Activated B cell treated with CpG ODN at 0.5 μM for 24 hours (primary cell): ENCODE measurements at regions not wholly inside any gene's neighbourhood (a gene's known extent, or its start where the extent isn't known, plus 50 kb on each side); places are given as distances from the start of the nearest gene placed in this dataset.

Experiments used
- ATAC-seq: fragments of 200-7000 bp; cut with Tn5 transposase; one replicate; pipeline ENCODE4 v1.10.0; 2021; ENCODE audit warnings: low read depth, mild to moderate bottlenecking, moderate library complexity
- CTCF ChIA-PET: fragments of 350-600 bp; sonication (Branson Sonifier 250); formaldehyde crosslinking; loops from one replicate; lab custom pipeline; 2021; ENCODE audit warnings: antibody characterized with exemption; lab: Charles Lee
- POLR2A ChIA-PET: fragments of 350-600 bp; sonication (Branson Sonifier 250); formaldehyde crosslinking; loops from one replicate; lab custom pipeline; 2021; ENCODE audit warnings: antibody characterized with exemption; lab: Charles Lee
- DNase-seq: peaks from one replicate; pipeline ENCODE4 v3.0.0; 2022
- H3K27ac Mint-ChIP-seq: one replicate; pipeline ENCODE4 v1.8.0; 2020; ENCODE audit warnings: mixed read lengths
- H3K27me3 Mint-ChIP-seq: one replicate; pipeline ENCODE4 v1.8.0; 2021; ENCODE audit warnings: mixed read lengths
- H3K36me3 Mint-ChIP-seq: one replicate; pipeline ENCODE4 v1.8.0; 2021; ENCODE audit warnings: low read depth, mixed read lengths
- H3K4me1 Mint-ChIP-seq: one replicate; pipeline ENCODE4 v1.8.0; 2021; ENCODE audit warnings: mixed read lengths
- H3K4me3 Mint-ChIP-seq: one replicate; pipeline ENCODE4 v1.8.0; 2020; ENCODE audit warnings: mild to moderate bottlenecking, mixed read lengths
- H3K9me3 Mint-ChIP-seq: one replicate; pipeline ENCODE4 v1.8.0; 2020; ENCODE audit warnings: mixed read lengths
- CTCF ChIP-seq: fragments of 200-600 bp; IDR thresholded peaks from one replicate; pipeline ENCODE4 v1.8.0; 2022; ENCODE audit warnings: antibody characterized with exemption, mild to moderate bottlenecking
- intact Hi-C: fragments of 100-400 bp; cut with micrococcal nuclease; formaldehyde crosslinking; loops from one replicate; pipeline ENCODE4 v1.15.1; 2024

- POLR2A ChIA-PET, result no interaction called here
- intact Hi-C loops, result no loop called here
- Mint-ChIP-seq H3K9me3 (no peaks in the 10 kb centered on the region), H3K4me3 (no peak overlapping the region), H3K27me3 (peaks cover 7% of the 10 kb centered on the region), H3K27ac (no peak overlapping the region), H3K4me1 (peaks cover 7% of the 10 kb centered on the region), H3K36me3 (no peaks in the 10 kb centered on the region)
- TF ChIP-seq CTCF, result no peak
- no peak for DNase-seq
- no peak for ATAC-seq
- CTCF ChIA-PET, result no interaction called here
Observed at GRCh38 chr1:212500983-212501382, 68.3 kb downstream of the NENF start.

- DNase-seq, result no peak
- intact Hi-C loops, result no loop called here
- ChIA-PET CTCF (no interaction called here), POLR2A (no interaction called here)
- no peak overlapping the region for H3K4me3 Mint-ChIP-seq
- peaks cover 1% of the 10 kb centered on the region for H3K4me1 Mint-ChIP-seq
- H3K27me3 Mint-ChIP-seq, result peaks cover 10% of the 10 kb centered on the region
- no peak for ATAC-seq
- TF ChIP-seq CTCF, result no peak
- H3K27ac Mint-ChIP-seq, result no peak overlapping the region
- no peaks in the 10 kb centered on the region for H3K36me3 Mint-ChIP-seq
- H3K9me3 Mint-ChIP-seq, result no peaks in the 10 kb centered on the region
Observed at GRCh38 chr1:212503714-212504113, 71.0 kb downstream of the NENF start.

- Mint-ChIP-seq H3K27me3 (peaks cover 10% of the 10 kb centered on the region), H3K4me3 (no peak overlapping the region), H3K36me3 (no peaks in the 10 kb centered on the region), H3K4me1 (no peaks in the 10 kb centered on the region), H3K9me3 (no peaks in the 10 kb centered on the region), H3K27ac (no peak overlapping the region)
- CTCF ChIA-PET, result no interaction called here
- POLR2A ChIA-PET, result no interaction called here
- intact Hi-C loops, result no loop called here
- ATAC-seq (no peak), DNase-seq (no peak)
- no peak for TF ChIP-seq CTCF
Observed at GRCh38 chr1:212504171-212504803, 71.6 kb downstream of the NENF start.

- no peak for TF ChIP-seq CTCF
- H3K36me3 Mint-ChIP-seq, result no peaks in the 10 kb centered on the region
- CTCF ChIA-PET, result no interaction called here
- no peak for ATAC-seq
- POLR2A ChIA-PET, result no interaction called here
- H3K9me3 Mint-ChIP-seq, result no peaks in the 10 kb centered on the region
- DNase-seq, result no peak
- H3K4me1 Mint-ChIP-seq, result no peaks in the 10 kb centered on the region
- H3K4me3 Mint-ChIP-seq, result no peak overlapping the region
- H3K27ac Mint-ChIP-seq, result no peak overlapping the region
- intact Hi-C loops, result no loop called here
- peaks cover 21% of the 10 kb centered on the region for H3K27me3 Mint-ChIP-seq
Observed at GRCh38 chr1:212506666-212507065, 73.9 kb downstream of the NENF start.

- DNase-seq, result no peak
- TF ChIP-seq CTCF, result no peak
- Mint-ChIP-seq H3K27ac (no peak overlapping the region), H3K36me3 (no peaks in the 10 kb centered on the region), H3K4me1 (no peaks in the 10 kb centered on the region), H3K4me3 (no peak overlapping the region), H3K9me3 (no peaks in the 10 kb centered on the region), H3K27me3 (peaks cover 28% of the 10 kb centered on the region)
- POLR2A ChIA-PET, result no interaction called here
- ATAC-seq, result no peak
- CTCF ChIA-PET, result no interaction called here
- intact Hi-C loops, result no loop called here
Observed at GRCh38 chr1:212507369-212507768, 74.6 kb downstream of the NENF start.
